ENCODE measurements at regions not wholly inside any gene's neighbourhood (a gene's known extent, or its start where the extent isn't known, plus 50 kb on each side); places are given as distances from the start of the nearest gene placed in this dataset.

DNA sequence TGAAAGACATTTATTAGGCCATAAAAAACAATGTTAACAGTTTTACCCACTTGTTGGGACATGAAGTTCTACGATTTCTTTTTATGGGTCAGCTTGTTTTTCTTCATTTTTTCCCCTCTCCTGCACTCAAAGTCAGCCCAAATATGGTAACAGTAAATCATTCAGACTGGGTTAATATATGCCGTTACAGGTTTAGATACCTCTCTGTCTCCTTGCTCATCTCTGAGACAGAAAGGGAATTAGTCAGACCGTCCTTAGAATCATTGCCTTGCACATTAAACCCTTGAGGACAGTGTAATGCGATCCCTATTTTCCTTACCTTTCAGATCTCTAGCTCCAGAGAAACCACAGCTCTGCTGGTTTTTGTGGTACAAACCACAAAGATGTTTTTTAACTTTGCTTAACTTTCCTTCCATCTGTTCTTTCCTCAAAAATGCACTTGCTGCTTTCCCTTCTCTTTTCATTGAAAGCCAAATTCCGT is 613.3 kb downstream of the PLPP3 start:
- no peak for TF ChIP-seq CTCF (IDR thresholded peaks at IDR 0.05)
- no peak for TF ChIP-seq POLR2A (IDR thresholded peaks at IDR 0.05)

Data from testis (tissue), 2 donors.